Thoracic aorta (tissue), 2 donors: ENCODE measurements at regions not wholly inside any gene's neighbourhood (a gene's known extent, or its start where the extent isn't known, plus 50 kb on each side); places are given as distances from the start of the nearest gene placed in this dataset.

Experiments
- ATAC-seq: fragments of 150-250 bp; one replicate; pipeline ENCODE4 v1.8.0; 2017; ENCODE audit warnings: low read depth; ENCODE audit not compliant: insufficient number of reproducible peaks, low FRiP score
- DNase-seq: peaks from one replicate; pipeline ENCODE4 v3.0.0-alpha.2; 2020; ENCODE audit warnings: low spot score
- H3K27ac ChIP-seq, 2 donors: fragments of 200-600 bp; sonication (generic); 1 replicate in 1 of 2; 2 replicates in 1 of 2; pipeline ENCODE4 v1.5.1; 2016; ENCODE audit warnings: mild to moderate bottlenecking in 2 of 2, moderate library complexity in 2 of 2
- H3K27me3 ChIP-seq: fragments of 200-600 bp; sonication (generic); replicated peaks from 2 replicates; pipeline ENCODE4 v1.6.0; 2016; ENCODE audit warnings: mild to moderate bottlenecking; ENCODE audit not compliant: insufficient read depth
- H3K36me3 ChIP-seq: fragments of 200-600 bp; sonication (generic); one replicate; pipeline ENCODE4 v1.5.1; 2016
- H3K4me1 ChIP-seq, 2 donors: fragments of 200-600 bp; sonication (generic); 1 replicate in 1 of 2; 2 replicates in 1 of 2; pipeline versions ENCODE4 v1.5.1 to v1.6.0; 2016; ENCODE audit warnings: low read depth in 2 of 2, mild to moderate bottlenecking in 1 of 2; ENCODE audit not compliant: control insufficient read depth in 1 of 2
- H3K4me3 ChIP-seq: fragments of 200-600 bp; sonication (generic); 2 replicates; pipeline ENCODE4 v1.5.1; 2016; ENCODE audit warnings: mild to moderate bottlenecking
- H3K9me3 ChIP-seq: fragments of 200-600 bp; sonication (generic); 2 replicates; pipeline ENCODE4 v1.5.1; 2016
- TF ChIP-seq, protein P1 (sequence below): fragments of 200-600 bp; sonication (generic); IDR thresholded peaks from one replicate; pipeline ENCODE4 v1.5.1; 2019; ENCODE audit warnings: antibody characterized with exemption

DNA sequence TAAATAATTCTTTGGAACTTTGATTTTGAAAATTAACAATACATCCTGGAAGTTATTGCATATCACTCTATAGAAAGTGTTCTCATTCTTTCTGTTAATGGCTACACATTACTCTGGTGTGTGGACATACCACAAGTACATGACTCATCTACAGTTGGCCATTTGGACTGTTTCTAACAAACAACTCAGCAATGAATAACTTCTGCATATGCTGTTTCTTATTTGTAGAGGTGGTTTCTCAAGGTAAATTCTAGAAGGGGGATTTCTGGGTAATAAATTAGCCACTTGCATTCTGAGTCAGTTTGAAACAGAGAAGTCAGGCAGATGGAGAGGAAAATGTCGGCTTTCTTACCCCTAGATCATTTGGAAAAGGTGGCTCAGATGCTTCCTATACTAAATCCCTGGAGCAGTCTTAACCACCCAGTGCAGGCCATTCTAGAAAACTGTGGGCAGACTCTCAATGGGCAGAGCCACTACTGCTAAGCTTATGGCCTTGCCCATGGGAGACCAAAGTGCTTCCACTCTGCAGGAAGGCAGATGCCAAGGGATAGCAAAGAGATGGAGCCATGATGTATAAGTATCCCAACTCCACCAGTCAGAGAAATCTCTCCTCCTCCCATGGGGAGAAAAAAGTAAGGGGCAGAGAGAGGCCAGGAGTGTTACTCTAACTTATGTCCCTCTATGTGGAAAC is 194.0 kb upstream of the PLPP4 start:
- no peaks in the 10 kb centered on the region for H3K36me3 ChIP-seq
- TF ChIP-seq, protein P1, sequence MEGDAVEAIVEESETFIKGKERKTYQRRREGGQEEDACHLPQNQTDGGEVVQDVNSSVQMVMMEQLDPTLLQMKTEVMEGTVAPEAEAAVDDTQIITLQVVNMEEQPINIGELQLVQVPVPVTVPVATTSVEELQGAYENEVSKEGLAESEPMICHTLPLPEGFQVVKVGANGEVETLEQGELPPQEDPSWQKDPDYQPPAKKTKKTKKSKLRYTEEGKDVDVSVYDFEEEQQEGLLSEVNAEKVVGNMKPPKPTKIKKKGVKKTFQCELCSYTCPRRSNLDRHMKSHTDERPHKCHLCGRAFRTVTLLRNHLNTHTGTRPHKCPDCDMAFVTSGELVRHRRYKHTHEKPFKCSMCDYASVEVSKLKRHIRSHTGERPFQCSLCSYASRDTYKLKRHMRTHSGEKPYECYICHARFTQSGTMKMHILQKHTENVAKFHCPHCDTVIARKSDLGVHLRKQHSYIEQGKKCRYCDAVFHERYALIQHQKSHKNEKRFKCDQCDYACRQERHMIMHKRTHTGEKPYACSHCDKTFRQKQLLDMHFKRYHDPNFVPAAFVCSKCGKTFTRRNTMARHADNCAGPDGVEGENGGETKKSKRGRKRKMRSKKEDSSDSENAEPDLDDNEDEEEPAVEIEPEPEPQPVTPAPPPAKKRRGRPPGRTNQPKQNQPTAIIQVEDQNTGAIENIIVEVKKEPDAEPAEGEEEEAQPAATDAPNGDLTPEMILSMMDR: no peak
- no peaks in the 10 kb centered on the region for H3K9me3 ChIP-seq
- H3K27me3 ChIP-seq: no peaks in the 10 kb centered on the region
- no peak overlapping the region for H3K4me3 ChIP-seq
- no peak overlapping the region for H3K27ac ChIP-seq
- no peak for DNase-seq
- no peaks in the 10 kb centered on the region for H3K4me1 ChIP-seq
- ATAC-seq: no peak

DNA sequence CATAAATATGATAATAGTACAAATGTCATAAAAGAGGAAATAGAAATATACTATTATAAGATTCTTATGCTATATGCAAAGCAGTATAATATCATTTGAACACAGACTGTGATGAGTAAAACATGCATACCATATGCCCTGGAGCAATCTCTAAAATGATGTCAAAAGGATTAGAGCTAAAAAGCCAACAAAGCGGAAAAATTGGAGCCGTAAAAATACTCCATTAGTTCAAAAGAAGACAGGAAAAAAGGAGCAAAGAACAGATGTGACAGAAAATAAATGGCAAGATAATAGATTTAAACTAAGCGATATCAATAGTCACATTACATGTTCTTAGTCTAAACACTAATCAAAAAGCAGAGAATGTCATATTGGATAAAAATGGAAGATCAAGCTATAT is 191.0 kb upstream of the PLPP4 start:
- Histone ChIP-seq H3K9me3 (no peaks in the 10 kb centered on the region), H3K27me3 (no peaks in the 10 kb centered on the region), H3K36me3 (no peaks in the 10 kb centered on the region), H3K27ac (no peak overlapping the region), H3K4me3 (no peak overlapping the region), H3K4me1 (no peaks in the 10 kb centered on the region)
- no peak for ATAC-seq
- DNase-seq: no peak
- TF ChIP-seq, protein P1: no peak

DNA sequence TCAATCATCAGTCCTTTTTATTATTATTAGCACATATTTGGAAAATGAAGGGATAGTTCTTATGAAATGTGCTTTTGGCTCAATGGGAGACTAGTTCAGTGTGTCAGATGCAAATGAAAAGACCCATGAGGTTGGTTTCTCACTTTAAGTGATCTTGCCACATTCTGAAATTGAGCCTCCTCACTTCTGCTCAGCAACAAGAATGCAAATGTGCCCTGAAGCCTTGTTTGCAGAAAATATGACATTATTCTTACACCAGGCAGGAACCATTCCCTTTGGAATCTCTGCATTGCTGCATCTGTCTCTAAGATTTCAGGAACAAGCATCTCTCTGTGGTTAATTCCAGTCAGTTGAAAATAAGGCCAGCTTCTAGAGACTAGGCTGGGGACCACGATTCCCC is 186.1 kb upstream of the PLPP4 start:
- Histone ChIP-seq H3K27ac (no peak overlapping the region), H3K36me3 (no peaks in the 10 kb centered on the region), H3K4me1 (no peaks in the 10 kb centered on the region), H3K4me3 (no peak overlapping the region), H3K9me3 (no peaks in the 10 kb centered on the region), H3K27me3 (no peaks in the 10 kb centered on the region)
- ATAC-seq: no peak
- no peak for DNase-seq
- TF ChIP-seq, protein P1: no peak

DNA sequence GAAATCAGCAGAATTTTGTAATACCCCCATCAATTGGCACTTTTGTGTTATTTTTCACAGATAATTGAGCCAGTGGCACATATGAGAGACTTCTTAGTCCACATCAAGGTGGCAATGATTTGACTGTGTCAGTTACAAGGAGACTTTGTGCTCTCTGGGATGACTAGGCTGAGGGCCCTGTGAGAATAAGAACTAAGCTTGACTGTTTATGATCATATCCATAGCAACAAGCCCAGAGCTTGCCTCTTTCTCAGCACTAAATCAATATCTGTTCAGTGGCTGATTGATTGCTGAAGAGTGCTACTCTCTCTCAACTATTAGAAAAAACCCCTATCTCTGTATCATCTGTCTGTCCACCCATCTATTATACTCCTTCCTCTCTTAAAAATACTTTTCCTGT is 185.3 kb upstream of the PLPP4 start:
- H3K4me3 ChIP-seq: no peak overlapping the region
- no peaks in the 10 kb centered on the region for H3K4me1 ChIP-seq
- TF ChIP-seq, protein P1: no peak
- H3K36me3 ChIP-seq: no peaks in the 10 kb centered on the region
- ATAC-seq: no peak
- DNase-seq: no peak
- H3K27ac ChIP-seq: no peak overlapping the region
- H3K9me3 ChIP-seq: no peaks in the 10 kb centered on the region
- no peaks in the 10 kb centered on the region for H3K27me3 ChIP-seq

DNA sequence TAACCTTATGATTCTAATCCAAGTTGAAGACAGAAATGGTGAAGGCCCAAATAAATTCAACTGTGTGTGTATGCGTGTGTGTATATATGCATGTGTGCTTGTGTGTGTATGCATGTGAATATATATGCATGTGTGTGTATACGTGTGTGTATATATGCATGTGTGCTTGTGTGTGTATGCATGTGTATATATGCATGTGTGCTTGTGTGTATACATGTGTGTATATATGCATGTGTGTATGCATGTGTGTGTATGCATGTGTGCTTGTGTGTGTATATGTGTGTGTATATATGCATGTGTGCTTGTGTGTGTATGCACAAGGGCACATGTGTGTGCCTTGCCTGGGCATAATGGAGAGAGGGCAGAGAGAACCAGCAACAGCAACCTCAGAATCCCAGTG is 184.7 kb upstream of the PLPP4 start:
- Histone ChIP-seq H3K36me3 (no peaks in the 10 kb centered on the region), H3K27me3 (no peaks in the 10 kb centered on the region), H3K27ac (no peak overlapping the region), H3K4me1 (no peaks in the 10 kb centered on the region), H3K9me3 (no peaks in the 10 kb centered on the region), H3K4me3 (no peak overlapping the region)
- DNase-seq: no peak
- ATAC-seq: no peak
- TF ChIP-seq, protein P1: no peak
